Iris pigment epithelial cell (primary cell): ENCODE measurements at regions not wholly inside any gene's neighbourhood (a gene's known extent, or its start where the extent isn't known, plus 50 kb on each side); places are given as distances from the start of the nearest gene placed in this dataset.
A peak's percentile ranks its signal among the peaks of the same experiment; 100 is the strongest.
"Not testable (repeated sequence)": the region's sequence is repeated elsewhere in the genome, so short reads cannot be mapped to it uniquely, and the experiment has no call there.

Experiments used
- DNase-seq: peaks from one replicate; pipeline ENCODE4 v3.0.0-alpha.2; 2011; ENCODE audit warnings: low read depth

- no peak for DNase-seq
These were observed 61.5 kb downstream of the PRSS23 start for GRCh38 chr11:86861810-86862209.

- no peak for DNase-seq
These were observed 63.1 kb downstream of the PRSS23 start for GRCh38 chr11:86863476-86863875.

- no peak for DNase-seq
These were observed 65.1 kb downstream of the PRSS23 start for GRCh38 chr11:86865436-86865835.

GRCh38 chr11:86869531-86869930 is 69.2 kb downstream of the PRSS23 start:
- DNase-seq = no peak

DNA sequence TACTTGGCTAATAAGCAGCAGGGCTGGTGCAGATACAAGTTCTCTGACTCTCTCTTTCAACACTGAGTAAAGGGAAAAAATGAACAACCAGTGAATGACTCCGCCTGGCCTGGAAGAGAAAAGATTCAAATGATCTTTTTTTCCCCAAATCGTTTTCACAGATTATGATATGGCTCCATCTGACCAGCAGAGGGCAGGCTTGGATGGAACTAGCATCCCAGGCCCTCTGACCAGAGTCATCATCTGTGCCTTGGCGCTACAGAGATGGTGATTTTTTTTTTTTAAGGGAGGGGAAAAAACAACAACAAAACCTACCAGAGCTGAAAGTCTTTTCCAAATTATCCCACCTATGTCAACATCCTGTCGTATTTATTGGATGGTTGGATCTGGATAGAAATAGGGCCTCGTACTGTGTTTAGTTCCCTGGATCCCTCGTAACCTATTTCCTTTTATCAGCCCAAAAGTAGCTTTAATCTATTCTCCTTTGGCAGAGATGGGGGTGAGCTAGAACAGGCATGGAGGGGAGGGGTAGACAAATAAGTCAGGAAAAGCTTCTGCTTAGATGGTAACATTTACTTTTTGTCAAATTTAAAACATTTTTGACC is 69.7 kb downstream of the PRSS23 start:
- DNase-seq = peak; percentile 61

DNA sequence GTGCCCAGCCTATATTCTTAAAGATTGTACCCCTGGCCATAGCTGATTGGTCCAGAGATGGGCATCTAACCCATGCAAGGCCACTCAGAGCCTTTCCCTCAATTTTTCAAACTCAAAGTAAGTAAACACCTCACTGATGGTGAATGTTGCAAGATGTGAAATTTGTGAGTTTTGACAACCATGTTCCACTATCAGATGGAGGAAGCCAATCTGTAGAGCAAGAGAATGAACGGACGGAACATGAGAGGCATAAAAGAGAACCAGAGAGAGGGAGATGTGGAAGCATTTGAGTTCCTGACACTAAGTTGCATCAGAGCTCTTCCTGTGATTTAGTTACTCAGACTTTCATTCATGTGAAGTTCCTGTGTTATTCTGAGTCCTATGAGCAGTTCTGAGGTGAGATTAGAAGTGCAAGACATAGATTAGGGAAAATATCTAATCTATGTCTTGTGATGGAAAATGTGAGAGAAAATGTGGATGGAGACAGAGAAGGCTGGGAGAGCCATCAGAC is 73.3 kb downstream of the PRSS23 start:
- peak; percentile 47 for DNase-seq

- DNase-seq = peak; percentile 34
These were observed 74.1 kb downstream of the PRSS23 start for GRCh38 chr11:86874304-86875056.

- no peak for DNase-seq
These were observed 76.4 kb downstream of the PRSS23 start for GRCh38 chr11:86876716-86877234.

DNA sequence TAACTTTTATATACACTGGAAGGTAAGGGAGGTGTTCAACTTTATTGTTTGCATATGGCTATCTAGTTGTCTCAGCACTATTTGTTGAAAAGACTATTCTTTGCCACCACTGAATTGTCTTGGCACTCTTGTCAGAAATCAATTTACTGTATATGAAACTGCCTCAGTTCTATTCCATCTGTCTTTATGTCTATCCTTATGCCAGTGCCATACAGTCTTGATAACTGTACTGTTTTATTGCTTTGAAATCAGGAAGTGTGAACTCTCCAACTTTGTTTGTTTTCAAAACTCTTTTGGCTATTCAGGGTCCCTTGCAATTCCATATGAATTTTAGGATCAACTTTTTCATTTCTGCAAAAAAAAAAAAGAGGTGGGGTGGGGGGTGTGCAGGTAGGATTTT is 77.2 kb downstream of the PRSS23 start:
- DNase-seq = no peak

DNA sequence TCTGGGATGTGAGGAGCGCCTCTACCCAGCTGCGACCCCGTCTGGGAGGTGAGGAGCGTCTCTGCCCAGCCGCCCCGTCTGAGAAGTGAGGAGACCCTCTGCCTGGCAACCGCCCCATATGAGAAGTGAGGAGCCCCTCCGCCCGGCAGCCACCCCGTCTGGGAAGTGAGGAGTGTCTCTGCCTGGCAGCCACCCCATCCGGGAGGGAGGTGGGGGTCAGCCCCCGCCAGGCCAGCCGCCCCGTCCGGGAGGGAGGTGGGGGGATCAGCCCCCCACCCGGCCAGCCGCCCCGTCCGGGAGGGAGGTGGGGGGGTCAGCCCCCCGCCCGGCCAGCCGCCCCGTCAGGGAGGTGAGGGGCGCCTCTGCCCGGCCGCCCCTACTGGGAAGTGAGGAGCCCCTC is 76.0 kb downstream of the FZD4 start:
- not testable (repeated sequence) for DNase-seq

- no peak for DNase-seq
These were observed 69.9 kb downstream of the FZD4 start for GRCh38 chr11:86885311-86885710.

GRCh38 chr11:86888164-86889000 is 66.8 kb downstream of the FZD4 start:
- DNase-seq = peak; percentile 64

- DNase-seq = no peak
These were observed 66.2 kb downstream of the FZD4 start for GRCh38 chr11:86889001-86889341.

- no peak for DNase-seq
These were observed 64.2 kb downstream of the FZD4 start for GRCh38 chr11:86891036-86891435.

DNA sequence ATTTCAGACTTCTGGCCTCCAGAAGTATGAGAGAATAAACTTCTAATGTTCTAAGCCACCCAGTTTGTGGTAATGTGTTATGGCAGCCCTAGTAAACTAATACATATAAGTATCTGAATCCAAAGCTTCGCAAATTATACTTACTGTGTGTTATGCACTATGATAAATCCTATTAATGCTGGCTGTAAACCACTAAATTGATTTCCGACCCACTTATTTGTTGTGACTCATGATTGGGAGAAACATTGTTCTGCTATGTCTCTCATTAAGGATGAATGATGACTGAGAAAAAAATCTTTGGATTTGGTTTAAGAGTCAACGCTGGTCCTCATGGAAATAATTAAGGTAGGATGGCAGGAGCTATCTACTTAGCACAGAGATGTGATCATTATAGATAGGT is 62.0 kb downstream of the FZD4 start:
- DNase-seq = no peak
